Loucy (cell line): ENCODE measurements at regions not wholly inside any gene's neighbourhood (a gene's known extent, or its start where the extent isn't known, plus 50 kb on each side); places are given as distances from the start of the nearest gene placed in this dataset.

Source experiments
- H2AFZ ChIP-seq: fragments of 200-600 bp; sonication (generic); 2 replicates; pipeline ENCODE4 v1.6.0; 2016; ENCODE audit warnings: antibody characterized with exemption, mild to moderate bottlenecking, low read length, moderate library complexity
- H3F3A ChIP-seq: fragments of 200-600 bp; 2 replicates; pipeline ENCODE4 v1.6.0; 2016; ENCODE audit warnings: antibody characterized with exemption, low read depth, mild to moderate bottlenecking
- H3K27me3 ChIP-seq: fragments of 200-600 bp; sonication (generic); 2 replicates; pipeline ENCODE4 v1.6.1; 2014; ENCODE audit warnings: low read length, mild to moderate bottlenecking; ENCODE audit not compliant: insufficient read depth, poor library complexity, severe bottlenecking
- H3K36me3 ChIP-seq: fragments of 200-600 bp; sonication (generic); 2 replicates; pipeline ENCODE4 v1.6.1; 2016; ENCODE audit warnings: low read length; ENCODE audit not compliant: insufficient read depth
- H3K4me1 ChIP-seq: fragments of 200-600 bp; sonication (generic); 2 replicates; pipeline ENCODE4 v1.5.1; 2014; ENCODE audit warnings: low read length, mild to moderate bottlenecking; ENCODE audit not compliant: insufficient read depth, poor library complexity, severe bottlenecking
- H3K4me2 ChIP-seq: fragments of 200-600 bp; sonication (generic); 2 replicates; pipeline ENCODE4 v1.6.0; 2014; ENCODE audit warnings: antibody characterized with exemption, low read length, low read depth, mild to moderate bottlenecking; ENCODE audit not compliant: poor library complexity, severe bottlenecking
- H3K4me3 ChIP-seq: fragments of 200-600 bp; sonication (generic); 2 replicates; pipeline ENCODE4 v1.5.1; 2014; ENCODE audit warnings: low read length, mild to moderate bottlenecking, mixed read lengths; ENCODE audit not compliant: poor library complexity, severe bottlenecking
- H3K79me2 ChIP-seq: fragments of 200-600 bp; sonication (generic); 2 replicates; pipeline ENCODE4 v1.6.1; 2014; ENCODE audit warnings: low read length; ENCODE audit not compliant: insufficient read depth
- H3K9ac ChIP-seq: fragments of 200-600 bp; sonication (generic); 2 replicates; pipeline ENCODE4 v1.6.0; 2014; ENCODE audit warnings: mild to moderate bottlenecking, low read depth, low read length, moderate library complexity; ENCODE audit not compliant: poor library complexity, severe bottlenecking
- H3K9me2 ChIP-seq: fragments of 200-600 bp; sonication (generic); replicated peaks from 2 replicates; pipeline ENCODE4 v1.6.1; 2016; ENCODE audit warnings: low read depth, low read length, mixed read lengths
- H3K9me3 ChIP-seq: fragments of 200-600 bp; sonication (generic); 2 replicates; pipeline ENCODE4 v1.6.1; 2014; ENCODE audit warnings: mild to moderate bottlenecking, antibody characterized with exemption, low read length, low read depth; ENCODE audit not compliant: insufficient read depth
- H4K20me1 ChIP-seq: fragments of 200-600 bp; sonication (generic); 2 replicates; pipeline ENCODE4 v1.6.0; 2014; ENCODE audit warnings: antibody characterized with exemption, low read length, mild to moderate bottlenecking; ENCODE audit not compliant: insufficient read depth, poor library complexity, severe bottlenecking
- CTCF ChIP-seq: fragments of 200-600 bp; sonication (generic); conservative IDR thresholded peaks from 2 replicates; pipeline ENCODE4 v1.5.1; 2014; ENCODE audit warnings: mild to moderate bottlenecking, antibody characterized with exemption, low read length
- EZH2phosphoT487 ChIP-seq: fragments of 200-600 bp; IDR thresholded peaks from 2 replicates; pipeline ENCODE4 v1.6.1; 2018; ENCODE audit warnings: antibody characterized with exemption, mild to moderate bottlenecking, moderate library complexity, borderline replicate concordance

- Histone ChIP-seq H3K9me3 (no peaks in the 10 kb centered on the region), H3K36me3 (no peaks in the 10 kb centered on the region), H3F3A (no peaks in the 10 kb centered on the region), H4K20me1 (no peaks in the 10 kb centered on the region), H3K27me3 (no peaks in the 10 kb centered on the region), H3K79me2 (no peaks in the 10 kb centered on the region), H3K9ac (no peak overlapping the region), H3K4me2 (no peak overlapping the region), H3K4me3 (no peak overlapping the region), H3K9me2 (0 out of 2 replicates have a peak, but pooled peaks cover 4% of the 10 kb centered on the region), H3K4me1 (no peaks in the 10 kb centered on the region), H2AFZ (no peak overlapping the region)
- TF ChIP-seq EZH2phosphoT487 (no peak), CTCF (no peak)
Observed at GRCh38 chr4:110944501-110944900, 321.6 kb upstream of the PITX2 start.

GRCh38 chr4:110945600-110945999 is 322.7 kb upstream of the PITX2 start:
- no peaks in the 10 kb centered on the region for H3K4me1 ChIP-seq
- H2AFZ ChIP-seq = no peak overlapping the region
- 0 out of 2 replicates have a peak, but pooled peaks cover 4% of the 10 kb centered on the region for H3K9me2 ChIP-seq
- H3K4me3 ChIP-seq = no peak overlapping the region
- H4K20me1 ChIP-seq = no peaks in the 10 kb centered on the region
- H3K9ac ChIP-seq = no peak overlapping the region
- no peaks in the 10 kb centered on the region for H3F3A ChIP-seq
- TF ChIP-seq CTCF (no peak), EZH2phosphoT487 (no peak)
- H3K79me2 ChIP-seq = no peaks in the 10 kb centered on the region
- no peak overlapping the region for H3K4me2 ChIP-seq
- no peaks in the 10 kb centered on the region for H3K9me3 ChIP-seq
- no peaks in the 10 kb centered on the region for H3K27me3 ChIP-seq
- no peaks in the 10 kb centered on the region for H3K36me3 ChIP-seq

- TF ChIP-seq CTCF = no peak
- TF ChIP-seq EZH2phosphoT487 = no peak
- Histone ChIP-seq H3K9me3 (no peaks in the 10 kb centered on the region), H3K4me1 (no peaks in the 10 kb centered on the region), H3F3A (no peaks in the 10 kb centered on the region), H3K9ac (no peak overlapping the region), H2AFZ (no peak overlapping the region), H3K4me3 (no peak overlapping the region), H3K36me3 (no peaks in the 10 kb centered on the region), H3K79me2 (no peaks in the 10 kb centered on the region), H4K20me1 (no peaks in the 10 kb centered on the region), H3K9me2 (0 out of 2 replicates have a peak, but pooled peaks cover 4% of the 10 kb centered on the region), H3K27me3 (no peaks in the 10 kb centered on the region), H3K4me2 (no peak overlapping the region)
Observed at GRCh38 chr4:110949542-110949941, 326.7 kb upstream of the PITX2 start.
